HS-27A (cell line): ENCODE measurements at regions not wholly inside any gene's neighbourhood (a gene's known extent, or its start where the extent isn't known, plus 50 kb on each side); places are given as distances from the start of the nearest gene placed in this dataset.

Experiments used
- DNase-seq: peaks from one replicate; pipeline ENCODE4 v3.0.0-alpha.2; 2012; ENCODE audit warnings: low read depth, missing footprints

- no peak for DNase-seq
These were observed 340.2 kb downstream of the SEC23A start for GRCh38 chr14:38762845-38763244.

GRCh38 chr14:38762426-38762825 is 340.6 kb downstream of the SEC23A start:
- DNase-seq, result no peak

GRCh38 chr14:38761033-38761432 is 342.0 kb downstream of the SEC23A start:
- DNase-seq, result no peak

- no peak for DNase-seq
These were observed 344.4 kb downstream of the SEC23A start for GRCh38 chr14:38758661-38759060.

GRCh38 chr14:38755036-38755435 is 348.0 kb downstream of the SEC23A start:
- DNase-seq, result no peak

- no peak for DNase-seq
These were observed 350.3 kb downstream of the SEC23A start for GRCh38 chr14:38752750-38753149.

- no peak for DNase-seq
These were observed 350.7 kb downstream of the SEC23A start for GRCh38 chr14:38752341-38752740.

GRCh38 chr14:38751459-38751858 is 351.6 kb downstream of the SEC23A start:
- no peak for DNase-seq

GRCh38 chr14:38749936-38750335 is 353.1 kb downstream of the SEC23A start:
- no peak for DNase-seq

GRCh38 chr14:38745861-38746260 is 357.2 kb downstream of the SEC23A start:
- no peak for DNase-seq

- DNase-seq, result no peak
These were observed 359.0 kb downstream of the SEC23A start for GRCh38 chr14:38743966-38744584.

- DNase-seq, result no peak
These were observed 365.2 kb downstream of the SEC23A start for GRCh38 chr14:38737686-38738407.

GRCh38 chr14:38735005-38735404 is 368.0 kb downstream of the SEC23A start:
- DNase-seq, result no peak

GRCh38 chr14:38731962-38732361 is 371.1 kb downstream of the SEC23A start:
- DNase-seq, result no peak

GRCh38 chr14:38730420-38730819 is 372.6 kb downstream of the SEC23A start:
- no peak for DNase-seq

GRCh38 chr14:38727731-38728130 is 375.3 kb downstream of the SEC23A start:
- DNase-seq, result no peak

GRCh38 chr14:38724621-38725020 is 378.4 kb downstream of the SEC23A start:
- DNase-seq, result no peak

- DNase-seq, result no peak
These were observed 379.1 kb downstream of the SEC23A start for GRCh38 chr14:38723959-38724358.

GRCh38 chr14:38723277-38723676 is 379.8 kb downstream of the SEC23A start:
- no peak for DNase-seq

- peak; percentile 48 for DNase-seq
These were observed 381.1 kb downstream of the SEC23A start for GRCh38 chr14:38721822-38722431.

- no peak for DNase-seq
These were observed 384.5 kb downstream of the SEC23A start for GRCh38 chr14:38718519-38718918.

- DNase-seq, result no peak
These were observed 386.1 kb downstream of the SEC23A start for GRCh38 chr14:38716926-38717325.

GRCh38 chr14:38710881-38711280 is 392.2 kb downstream of the SEC23A start:
- DNase-seq, result no peak
